ENCODE measurements at regions not wholly inside any gene's neighbourhood (a gene's known extent, or its start where the extent isn't known, plus 50 kb on each side); places are given as distances from the start of the nearest gene placed in this dataset.

GRCh38 chr22:47623763-47624148 is 861.3 kb downstream of the TBC1D22A start:
- TF ChIP-seq EZH2 (IDR thresholded peaks at IDR 0.05) (no peak), POLR2AphosphoS5 (IDR thresholded peaks at IDR 0.05; ENCODE audit: borderline replicate concordance, low read depth, low read length) (no peak), FOXP2 (optimal IDR thresholded peaks at IDR 0.05; ENCODE audit: control extremely low read depth, extremely low read length, insufficient read depth) (no peak)
